Liver (tissue), 8 donors: ENCODE measurements at regions not wholly inside any gene's neighbourhood (a gene's known extent, or its start where the extent isn't known, plus 50 kb on each side); places are given as distances from the start of the nearest gene placed in this dataset.

Experiments used
- DNase-seq: peaks from one replicate; pipeline ENCODE4 v3.0.0-alpha.2; 2017; ENCODE audit warnings: low spot score
- H3K27ac ChIP-seq, 2 donors: one replicate each; pipeline ENCODE4 v1.7.0; 2013; ENCODE audit warnings: inconsistent platforms in 2 of 2, low read length in 2 of 2, control low read depth in 1 of 2, low read depth in 1 of 2, mild to moderate bottlenecking in 1 of 2
- H3K27me3 ChIP-seq, 4 donors: one replicate each; pipeline versions ENCODE4 v1.6.1 to v1.7.0; 2013; ENCODE audit warnings: low read length in 3 of 4, inconsistent platforms in 1 of 4, mild to moderate bottlenecking in 1 of 4, moderate library complexity in 1 of 4; ENCODE audit not compliant: control insufficient read depth in 4 of 4, insufficient read depth in 4 of 4
- H3K36me3 ChIP-seq, 4 donors: one replicate each; pipeline versions ENCODE4 v1.6.1 to v1.7.0; 2013; ENCODE audit warnings: low read length in 3 of 4, mild to moderate bottlenecking in 3 of 4, low read depth in 1 of 4, moderate library complexity in 1 of 4; ENCODE audit not compliant: control insufficient read depth in 4 of 4, insufficient read depth in 3 of 4
- H3K4me1 ChIP-seq, 4 donors: one replicate each; pipeline versions ENCODE4 v1.6.1 to v1.7.0; 2013; ENCODE audit warnings: low read length in 3 of 4, mild to moderate bottlenecking in 3 of 4, moderate library complexity in 1 of 4; ENCODE audit not compliant: control insufficient read depth in 4 of 4, insufficient read depth in 4 of 4
- H3K4me3 ChIP-seq, 3 donors: one replicate each; pipeline versions ENCODE4 v1.6.1 to v1.7.0; 2013; ENCODE audit warnings: low read length in 3 of 3, control low read depth in 1 of 3, low read depth in 1 of 3, mild to moderate bottlenecking in 1 of 3
- H3K9ac ChIP-seq, 2 donors: one replicate each; pipeline ENCODE4 v1.7.0; 2013; ENCODE audit warnings: low read length in 2 of 2, mild to moderate bottlenecking in 2 of 2, moderate library complexity in 2 of 2, control low read depth in 1 of 2, low read depth in 1 of 2
- H3K9me3 ChIP-seq, 4 donors: one replicate each; pipeline versions ENCODE4 v1.6.1 to v1.7.0; 2013; ENCODE audit warnings: low read length in 3 of 4; ENCODE audit not compliant: control insufficient read depth in 4 of 4
- ATF3 ChIP-seq: IDR thresholded peaks from 2 replicates; pipeline ENCODE4 v1.6.1; 2016; ENCODE audit warnings: antibody characterized with exemption
- CTCF ChIP-seq: fragments of 150-350 bp; IDR thresholded peaks from 2 replicates; pipeline ENCODE4 v1.5.1; 2017; ENCODE audit warnings: improper control_type of control experiment, low read depth, low read length; ENCODE audit not compliant: missing input control
- EGR1 ChIP-seq, 2 donors: IDR thresholded peaks; 2 replicates each; pipeline ENCODE4 v1.6.1; 2016 to 2018; ENCODE audit warnings: antibody characterized with exemption in 2 of 2, low read depth in 2 of 2
- FOXA1 ChIP-seq: IDR thresholded peaks from 2 replicates; pipeline ENCODE4 v1.6.1; 2016; ENCODE audit warnings: antibody characterized with exemption
- FOXA2 ChIP-seq: IDR thresholded peaks from 2 replicates; pipeline ENCODE4 v1.6.1; 2016; ENCODE audit warnings: antibody characterized with exemption
- GABPA ChIP-seq, 2 donors: IDR thresholded peaks in 1 of 2; conservative IDR thresholded peaks in 1 of 2; 2 replicates each; pipeline ENCODE4 v1.6.1; 2016; ENCODE audit warnings: antibody characterized with exemption in 2 of 2, mild to moderate bottlenecking in 1 of 2, moderate library complexity in 1 of 2
- HNF4A ChIP-seq, 2 donors: conservative IDR thresholded peaks; 2 replicates each; pipeline ENCODE4 v1.6.1; 2016; ENCODE audit warnings: antibody characterized with exemption in 2 of 2, mild to moderate bottlenecking in 2 of 2
- HNF4G ChIP-seq: IDR thresholded peaks from 2 replicates; pipeline ENCODE4 v1.6.1; 2016; ENCODE audit warnings: antibody characterized with exemption
- JUND ChIP-seq, 2 donors: IDR thresholded peaks; 2 replicates each; pipeline ENCODE4 v1.6.1; 2016; ENCODE audit warnings: antibody characterized with exemption in 2 of 2
- MAX ChIP-seq: IDR thresholded peaks from 2 replicates; pipeline ENCODE4 v1.6.1; 2016; ENCODE audit warnings: antibody characterized with exemption
- NR2F2 ChIP-seq: IDR thresholded peaks from 2 replicates; pipeline ENCODE4 v1.6.1; 2016; ENCODE audit warnings: antibody characterized with exemption
- RAD21 ChIP-seq, 2 donors: IDR thresholded peaks; 2 replicates each; pipeline ENCODE4 v1.6.1; 2016; ENCODE audit warnings: antibody characterized with exemption in 2 of 2, mild to moderate bottlenecking in 2 of 2
- REST ChIP-seq: IDR thresholded peaks from 2 replicates; pipeline ENCODE4 v1.6.1; 2016; ENCODE audit warnings: antibody characterized with exemption, mild to moderate bottlenecking
- RXRA ChIP-seq, 2 donors: IDR thresholded peaks; 2 replicates each; pipeline ENCODE4 v1.6.1; 2017 to 2018; ENCODE audit warnings: antibody characterized with exemption in 2 of 2, mild to moderate bottlenecking in 1 of 2
- SP1 ChIP-seq: IDR thresholded peaks from 2 replicates; pipeline ENCODE4 v1.6.1; 2018; ENCODE audit warnings: antibody characterized with exemption, mild to moderate bottlenecking
- TAF1 ChIP-seq: conservative IDR thresholded peaks from 2 replicates; pipeline ENCODE4 v1.6.1; 2016; ENCODE audit warnings: antibody characterized with exemption, mild to moderate bottlenecking
- YY1 ChIP-seq: IDR thresholded peaks from 2 replicates; pipeline ENCODE4 v1.6.1; 2016; ENCODE audit warnings: antibody characterized with exemption, mild to moderate bottlenecking
- ZBTB33 ChIP-seq: IDR thresholded peaks from 2 replicates; pipeline ENCODE4 v1.6.1; 2016; ENCODE audit warnings: antibody characterized with exemption
- WGBS: extraction: QIAGEN DNeasy Blood & Tissue Kit; methylation state at CpG from one replicate; pipeline ENCODE4 v1.1.7; 2013; 5-methylcytosine and 5-hydroxymethylcytosine counted together
- donor health status: healthy.
- donor health status: healthy.
- donor health status: healthy.
- donor health status: healthy.
- donor health status: healthy.

GRCh38 chr11:15742626-15743519 is 613.5 kb downstream of the SOX6 start:
- WGBS = 64% methylated on average over 7 of the region's 7 CpGs
- H3K4me3 ChIP-seq = no peak overlapping the region
- no peak for DNase-seq
- H3K27me3 ChIP-seq = no peaks in the 10 kb centered on the region
- H3K27ac ChIP-seq = no peak overlapping the region
- peaks cover 0 to 3% (median 0%) of the 10 kb centered on the region in 4 donors for H3K4me1 ChIP-seq
- H3K9me3 ChIP-seq = no peaks in the 10 kb centered on the region
- H3K36me3 ChIP-seq = no peaks in the 10 kb centered on the region
- H3K9ac ChIP-seq = no peak overlapping the region
- no peak for TF ChIP-seq FOXA1
- no peak for TF ChIP-seq GABPA (IDR thresholded peaks at IDR 0.05 in 1 of 2, conservative IDR thresholded peaks at IDR 0.05 in 1 of 2)
- no peak for TF ChIP-seq ATF3
- peak in 1 of 2 donors; percentile 35 for TF ChIP-seq JUND (IDR thresholded peaks at IDR 0.05)
- TF ChIP-seq EGR1 (IDR thresholded peaks at IDR 0.05; ENCODE audit: low read depth in 2 of 2) = no peak
- TF ChIP-seq SP1 = no peak
- no peak for TF ChIP-seq ZBTB33
- peak; percentile 23 for TF ChIP-seq NR2F2
- TF ChIP-seq RAD21 (IDR thresholded peaks at IDR 0.05) = no peak

GRCh38 chr11:15744693-15745092 is 611.7 kb downstream of the SOX6 start:
- WGBS = 90% methylated on average over 3 of the region's 3 CpGs

More at GRCh38 chr11:15744693-15745092, 611.7 kb downstream of the SOX6 start:
- TF ChIP-seq RXRA (IDR thresholded peaks at IDR 0.05) (no peak), ZBTB33 (no peak), RAD21 (IDR thresholded peaks at IDR 0.05) (no peak), ATF3 (no peak), CTCF (no peak), EGR1 (IDR thresholded peaks at IDR 0.05; ENCODE audit: low read depth in 2 of 2) (no peak), MAX (no peak), HNF4A (conservative IDR thresholded peaks at IDR 0.05) (no peak), FOXA1 (no peak), FOXA2 (no peak), TAF1 (no peak), SP1 (no peak), YY1 (no peak), HNF4G (no peak), GABPA (IDR thresholded peaks at IDR 0.05 in 1 of 2, conservative IDR thresholded peaks at IDR 0.05 in 1 of 2) (no peak), NR2F2 (no peak), REST (no peak)
- Histone ChIP-seq H3K4me1 (peaks cover 0 to 3% (median 0%) of the 10 kb centered on the region in 4 donors), H3K4me3 (no peak overlapping the region), H3K36me3 (no peaks in the 10 kb centered on the region), H3K9ac (no peak overlapping the region), H3K27me3 (no peaks in the 10 kb centered on the region), H3K27ac (no peak overlapping the region), H3K9me3 (no peaks in the 10 kb centered on the region)
- no peak for DNase-seq
